ENCODE measurements at regions not wholly inside any gene's neighbourhood (a gene's known extent, or its start where the extent isn't known, plus 50 kb on each side); places are given as distances from the start of the nearest gene placed in this dataset.

DNA sequence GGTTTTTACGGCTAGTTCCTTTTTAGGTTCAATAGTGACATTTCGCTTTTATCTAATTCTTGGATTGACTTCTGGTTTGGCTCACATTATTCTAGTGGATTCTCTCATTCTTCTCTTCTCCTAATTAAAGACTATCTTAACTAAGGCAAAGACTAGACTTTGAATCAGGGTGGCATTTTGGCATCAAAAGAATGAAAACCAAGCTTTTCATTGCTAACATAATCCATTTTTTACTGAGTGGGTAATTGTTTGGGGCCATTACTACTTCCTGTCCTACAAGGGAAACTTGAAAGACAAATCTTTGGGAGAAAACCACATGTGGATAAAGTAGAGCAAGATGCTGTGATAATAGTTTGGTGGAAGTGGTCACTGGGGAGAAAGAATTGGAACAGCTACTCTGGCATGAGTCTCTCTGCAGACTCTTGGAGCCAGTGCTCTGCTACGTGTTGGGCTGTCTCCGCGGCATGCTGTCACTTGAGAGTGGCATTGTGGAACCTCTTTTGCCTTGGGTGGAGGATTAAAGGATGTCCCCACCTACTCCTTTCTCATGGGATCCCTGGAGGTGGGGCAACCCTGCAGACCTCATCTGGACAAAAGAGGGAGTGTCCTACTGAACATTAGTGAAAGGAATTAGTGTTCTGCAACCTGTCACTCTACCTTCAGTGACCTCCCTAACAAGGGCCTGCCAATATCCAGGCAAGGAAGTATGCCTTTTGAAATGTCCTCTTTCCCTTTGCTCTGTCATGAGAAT lies 280.4 kb downstream of the PSAT1 start:
- Histone ChIP-seq H3K9me2 (replicated peaks; ENCODE audit: insufficient read depth, low read length) (no peaks in the 10 kb centered on the region), H3K27ac (ENCODE audit: low read length) (no peak overlapping the region), H3K4me2 (ENCODE audit: low read depth, low read length) (no peak overlapping the region), H2AFZ (ENCODE audit: low read length) (no peak overlapping the region), H3K4me3 (ENCODE audit: low read length) (no peak overlapping the region), H3K79me2 (ENCODE audit: low read length) (no peaks in the 10 kb centered on the region), H3K36me3 (replicated peaks; ENCODE audit: insufficient read depth, low read length) (no peaks in the 10 kb centered on the region), H3K9ac (ENCODE audit: low read length) (no peak overlapping the region), H4K20me1 (ENCODE audit: insufficient read depth, low read length) (no peaks in the 10 kb centered on the region), H3K4me1 (ENCODE audit: low read length) (no peaks in the 10 kb centered on the region), H3K27me3 (replicated peaks; ENCODE audit: insufficient read depth, low read length) (no peaks in the 10 kb centered on the region), H3F3A (ENCODE audit: insufficient read depth, low read length) (no peaks in the 10 kb centered on the region), H3K9me3 (replicated peaks; ENCODE audit: insufficient read depth, low read length) (no peaks in the 10 kb centered on the region)
- TF ChIP-seq EZH2 (optimal IDR thresholded peaks at IDR 0.05; ENCODE audit: low read depth, low read length): no peak
- TF ChIP-seq, protein P1, sequence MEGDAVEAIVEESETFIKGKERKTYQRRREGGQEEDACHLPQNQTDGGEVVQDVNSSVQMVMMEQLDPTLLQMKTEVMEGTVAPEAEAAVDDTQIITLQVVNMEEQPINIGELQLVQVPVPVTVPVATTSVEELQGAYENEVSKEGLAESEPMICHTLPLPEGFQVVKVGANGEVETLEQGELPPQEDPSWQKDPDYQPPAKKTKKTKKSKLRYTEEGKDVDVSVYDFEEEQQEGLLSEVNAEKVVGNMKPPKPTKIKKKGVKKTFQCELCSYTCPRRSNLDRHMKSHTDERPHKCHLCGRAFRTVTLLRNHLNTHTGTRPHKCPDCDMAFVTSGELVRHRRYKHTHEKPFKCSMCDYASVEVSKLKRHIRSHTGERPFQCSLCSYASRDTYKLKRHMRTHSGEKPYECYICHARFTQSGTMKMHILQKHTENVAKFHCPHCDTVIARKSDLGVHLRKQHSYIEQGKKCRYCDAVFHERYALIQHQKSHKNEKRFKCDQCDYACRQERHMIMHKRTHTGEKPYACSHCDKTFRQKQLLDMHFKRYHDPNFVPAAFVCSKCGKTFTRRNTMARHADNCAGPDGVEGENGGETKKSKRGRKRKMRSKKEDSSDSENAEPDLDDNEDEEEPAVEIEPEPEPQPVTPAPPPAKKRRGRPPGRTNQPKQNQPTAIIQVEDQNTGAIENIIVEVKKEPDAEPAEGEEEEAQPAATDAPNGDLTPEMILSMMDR (IDR thresholded peaks at IDR 0.05; ENCODE audit: low read length): no peak
- TF ChIP-seq EZH2phosphoT487 (IDR thresholded peaks at IDR 0.05; ENCODE audit: low read length): no peak
- no peak for DNase-seq

DNA sequence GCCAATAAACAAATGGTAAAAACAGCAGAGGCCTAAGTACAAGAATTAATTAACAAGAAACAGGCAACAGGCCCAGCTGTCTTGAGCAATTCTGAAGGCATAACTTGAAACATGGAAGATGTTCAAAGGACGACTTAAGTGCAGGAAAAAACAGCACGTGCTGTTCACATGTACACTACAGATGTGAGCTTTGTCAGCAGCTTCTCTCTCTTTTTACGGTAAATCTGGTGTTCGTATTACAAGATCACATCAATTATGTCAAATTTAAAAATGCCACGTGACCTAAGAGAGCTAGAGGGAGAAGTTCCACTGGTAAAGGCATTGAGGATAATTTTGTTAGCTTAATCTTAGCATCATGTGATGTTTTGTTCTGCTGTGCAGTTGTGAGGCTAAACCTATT lies 281.1 kb downstream of the PSAT1 start:
- Histone ChIP-seq H3K9me3 (replicated peaks; ENCODE audit: insufficient read depth, low read length) (no peaks in the 10 kb centered on the region), H3K4me3 (ENCODE audit: low read length) (no peak overlapping the region), H3K27me3 (replicated peaks; ENCODE audit: insufficient read depth, low read length) (no peaks in the 10 kb centered on the region), H4K20me1 (ENCODE audit: insufficient read depth, low read length) (no peaks in the 10 kb centered on the region), H2AFZ (ENCODE audit: low read length) (no peak overlapping the region), H3K36me3 (replicated peaks; ENCODE audit: insufficient read depth, low read length) (no peaks in the 10 kb centered on the region), H3F3A (ENCODE audit: insufficient read depth, low read length) (no peaks in the 10 kb centered on the region), H3K9ac (ENCODE audit: low read length) (no peak overlapping the region), H3K79me2 (ENCODE audit: low read length) (no peaks in the 10 kb centered on the region), H3K4me1 (ENCODE audit: low read length) (no peaks in the 10 kb centered on the region), H3K4me2 (ENCODE audit: low read depth, low read length) (no peak overlapping the region), H3K9me2 (replicated peaks; ENCODE audit: insufficient read depth, low read length) (no peaks in the 10 kb centered on the region), H3K27ac (ENCODE audit: low read length) (no peak overlapping the region)
- no peak for DNase-seq
- TF ChIP-seq, protein P1 (IDR thresholded peaks at IDR 0.05; ENCODE audit: low read length): no peak
- TF ChIP-seq EZH2 (optimal IDR thresholded peaks at IDR 0.05; ENCODE audit: low read depth, low read length) (no peak), EZH2phosphoT487 (IDR thresholded peaks at IDR 0.05; ENCODE audit: low read length) (no peak)

DNA sequence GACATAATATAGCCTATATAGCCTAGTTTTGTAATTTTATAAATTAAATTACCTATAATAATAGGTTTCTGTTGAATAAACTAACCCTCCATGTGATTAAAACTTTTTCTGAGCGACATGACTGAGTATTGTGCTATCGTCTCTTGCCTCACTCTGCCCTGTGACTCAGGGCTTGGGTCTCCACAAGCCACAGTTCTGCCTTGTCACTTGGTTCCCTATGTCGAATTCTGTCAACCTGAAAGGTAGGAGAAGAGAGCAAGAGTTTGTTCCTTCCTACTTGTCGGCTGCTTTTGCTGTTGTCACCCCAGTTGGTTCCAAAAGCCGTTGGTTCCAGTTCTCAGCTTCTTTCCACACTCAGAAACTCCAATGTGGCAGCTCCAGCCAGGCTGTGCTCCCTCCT lies 285.9 kb downstream of the PSAT1 start:
- no peak overlapping the region for H3K4me2 ChIP-seq (ENCODE audit: low read depth, low read length)
- TF ChIP-seq EZH2 (optimal IDR thresholded peaks at IDR 0.05; ENCODE audit: low read depth, low read length): no peak
- TF ChIP-seq EZH2phosphoT487 (IDR thresholded peaks at IDR 0.05; ENCODE audit: low read length): no peak
- TF ChIP-seq, protein P1 (IDR thresholded peaks at IDR 0.05; ENCODE audit: low read length): no peak
- no peak for DNase-seq

More for the DNA sequence above, 285.9 kb downstream of the PSAT1 start:
- H3K27me3 ChIP-seq (replicated peaks; ENCODE audit: insufficient read depth, low read length): no peaks in the 10 kb centered on the region
- no peaks in the 10 kb centered on the region for H3K9me2 ChIP-seq (replicated peaks; ENCODE audit: insufficient read depth, low read length)
- no peak overlapping the region for H2AFZ ChIP-seq (ENCODE audit: low read length)
- no peaks in the 10 kb centered on the region for H3K9me3 ChIP-seq (replicated peaks; ENCODE audit: insufficient read depth, low read length)
- no peaks in the 10 kb centered on the region for H3K36me3 ChIP-seq (replicated peaks; ENCODE audit: insufficient read depth, low read length)
- no peaks in the 10 kb centered on the region for H3K79me2 ChIP-seq (ENCODE audit: low read length)
- no peak overlapping the region for H3K27ac ChIP-seq (ENCODE audit: low read length)
- no peak overlapping the region for H3K9ac ChIP-seq (ENCODE audit: low read length)
- no peak overlapping the region for H3K4me3 ChIP-seq (ENCODE audit: low read length)
- H3K4me1 ChIP-seq (ENCODE audit: low read length): no peaks in the 10 kb centered on the region
- H3F3A ChIP-seq (ENCODE audit: insufficient read depth, low read length): no peaks in the 10 kb centered on the region
- no peaks in the 10 kb centered on the region for H4K20me1 ChIP-seq (ENCODE audit: insufficient read depth, low read length)
